ENCODE measurements at regions not wholly inside any gene's neighbourhood (a gene's known extent, or its start where the extent isn't known, plus 50 kb on each side); places are given as distances from the start of the nearest gene placed in this dataset.
"Not testable (repeated sequence)": the region's sequence is repeated elsewhere in the genome, so short reads cannot be mapped to it uniquely, and the experiment has no call there.

GRCh38 chr4:159829184-159829583, 726.3 kb downstream of the RAPGEF2 start:
- no peak for DNase-seq (ENCODE audit: low spot score)

GRCh38 chr4:159837071-159837470, 734.2 kb downstream of the RAPGEF2 start:
- peak; percentile 22 for DNase-seq (ENCODE audit: low spot score)

GRCh38 chr4:159855731-159856130, 752.9 kb downstream of the RAPGEF2 start:
- DNase-seq (ENCODE audit: low spot score) = no peak

DNA sequence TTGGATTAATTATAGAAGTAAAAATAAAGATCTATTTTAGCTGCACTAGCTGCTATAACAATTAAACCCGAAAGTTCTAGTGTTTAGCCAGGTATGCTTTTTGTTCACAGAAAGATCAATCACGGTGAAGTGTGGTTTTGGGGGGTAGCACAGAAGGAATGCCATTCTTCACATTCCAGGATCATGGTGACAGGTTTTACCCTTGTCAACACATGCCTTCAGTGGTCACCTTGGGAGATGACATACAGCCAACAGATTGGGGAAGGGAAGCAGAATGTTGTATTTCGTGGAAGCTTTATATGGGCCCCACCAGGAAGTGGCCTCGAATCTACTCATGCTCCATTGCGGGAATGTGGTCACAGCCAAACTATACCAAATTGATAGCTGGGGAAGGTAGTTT, 753.6 kb downstream of the RAPGEF2 start:
- DNase-seq (ENCODE audit: low spot score) = no peak

DNA sequence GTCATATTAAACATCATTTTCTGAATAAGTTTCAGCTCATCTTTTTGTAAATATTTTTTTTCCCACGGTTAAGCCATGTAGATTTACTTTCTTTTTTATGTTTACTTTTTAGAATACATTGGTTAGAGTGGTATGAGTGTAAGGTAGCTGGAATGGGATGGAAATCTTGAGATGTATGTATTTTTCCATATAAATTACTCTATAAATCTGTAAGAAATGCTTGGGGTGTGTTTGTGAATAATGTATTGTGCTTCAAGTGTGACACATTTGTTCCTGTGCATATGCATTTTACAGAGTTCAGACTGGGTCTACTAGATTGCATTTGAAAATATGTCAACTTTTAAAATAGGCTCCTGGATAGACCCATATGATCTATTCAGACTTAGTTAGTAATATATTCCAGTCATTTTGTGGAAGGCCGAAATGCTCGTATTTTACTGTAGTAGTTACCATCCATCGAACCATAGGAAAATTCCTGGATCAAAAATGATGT, 756.8 kb downstream of the RAPGEF2 start:
- no peak for DNase-seq (ENCODE audit: low spot score)

DNA sequence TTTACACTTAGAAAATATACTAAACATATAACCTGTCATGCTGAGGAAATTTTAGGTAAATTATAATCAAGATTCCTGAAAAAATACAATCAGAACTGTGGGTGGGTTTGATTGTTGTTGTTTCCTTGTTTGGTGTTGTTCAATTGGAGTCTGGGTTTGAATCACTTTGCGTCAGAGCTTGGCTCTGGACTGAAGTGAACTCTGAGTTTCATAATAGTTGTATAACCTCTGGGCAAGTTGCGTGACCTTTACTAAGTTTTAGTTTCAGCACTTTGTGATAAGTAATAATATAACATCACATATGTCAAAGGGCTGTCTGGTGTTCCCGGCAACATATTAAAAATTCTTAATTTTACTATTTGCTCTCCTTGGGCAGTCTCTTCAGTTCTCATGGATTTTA, 758.1 kb downstream of the RAPGEF2 start:
- no peak for DNase-seq (ENCODE audit: low spot score)

- DNase-seq (ENCODE audit: low spot score) = no peak
These were observed 761.5 kb downstream of the RAPGEF2 start for GRCh38 chr4:159864337-159864736.

- no peak for DNase-seq (ENCODE audit: low spot score)
These were observed 764.8 kb downstream of the RAPGEF2 start for GRCh38 chr4:159867673-159868072.

GRCh38 chr4:159868936-159869335, 766.1 kb downstream of the RAPGEF2 start:
- not testable (repeated sequence) for DNase-seq (ENCODE audit: low spot score)

- DNase-seq (ENCODE audit: low spot score) = no peak
These were observed 768.3 kb downstream of the RAPGEF2 start for GRCh38 chr4:159871141-159871540.

GRCh38 chr4:159881158-159881557, 778.3 kb downstream of the RAPGEF2 start:
- DNase-seq (ENCODE audit: low spot score) = no peak

DNA sequence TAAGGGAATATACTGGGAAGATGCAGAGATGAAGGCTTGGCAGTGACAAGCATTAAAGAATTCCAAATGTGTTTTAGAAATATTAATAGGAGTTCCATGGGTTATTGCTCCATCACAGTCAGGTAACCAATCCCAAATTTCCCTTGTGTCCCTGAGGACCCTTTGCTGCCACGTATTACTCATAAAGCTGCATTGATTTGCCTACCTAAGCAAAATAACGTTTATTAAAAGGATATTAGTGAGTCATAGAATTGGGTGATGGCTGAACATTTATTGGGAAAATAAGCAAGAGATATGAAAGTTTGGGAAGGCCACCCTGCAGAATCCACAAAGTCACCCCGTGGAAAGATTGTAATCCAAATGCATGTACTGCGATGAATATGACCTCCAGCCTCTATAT, 782.1 kb downstream of the RAPGEF2 start:
- DNase-seq (ENCODE audit: low spot score) = no peak

GRCh38 chr4:159899596-159899995, 796.7 kb downstream of the RAPGEF2 start:
- DNase-seq (ENCODE audit: low spot score) = no peak

DNA sequence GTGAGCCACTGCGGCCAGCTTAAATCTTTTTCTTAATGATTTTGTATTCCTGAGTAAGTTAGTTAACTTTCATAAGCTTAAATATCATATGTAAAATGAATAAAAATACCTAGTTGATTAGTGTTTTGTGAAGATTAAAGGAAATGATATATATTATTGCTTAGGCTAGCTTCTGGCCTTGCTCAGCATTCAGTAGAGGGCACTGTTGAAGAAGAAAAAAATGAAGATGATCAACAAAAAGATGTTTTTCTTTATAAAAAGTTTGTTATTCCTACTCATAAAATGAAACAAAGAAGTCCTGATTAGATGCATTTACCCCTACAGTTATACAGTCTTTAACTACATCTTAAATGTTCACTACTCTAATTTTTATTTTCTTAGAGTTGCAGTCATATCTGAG, 797.7 kb downstream of the RAPGEF2 start:
- DNase-seq (ENCODE audit: low spot score) = no peak

GRCh38 chr4:159902648-159903047, 799.8 kb downstream of the RAPGEF2 start:
- no peak for DNase-seq (ENCODE audit: low spot score)

- no peak for DNase-seq (ENCODE audit: low spot score)
These were observed 802.0 kb downstream of the RAPGEF2 start for GRCh38 chr4:159904906-159905305.

GRCh38 chr4:159906051-159906450, 803.2 kb downstream of the RAPGEF2 start:
- no peak for DNase-seq (ENCODE audit: low spot score)

GRCh38 chr4:159906517-159906916, 803.6 kb downstream of the RAPGEF2 start:
- DNase-seq (ENCODE audit: low spot score) = no peak

DNA sequence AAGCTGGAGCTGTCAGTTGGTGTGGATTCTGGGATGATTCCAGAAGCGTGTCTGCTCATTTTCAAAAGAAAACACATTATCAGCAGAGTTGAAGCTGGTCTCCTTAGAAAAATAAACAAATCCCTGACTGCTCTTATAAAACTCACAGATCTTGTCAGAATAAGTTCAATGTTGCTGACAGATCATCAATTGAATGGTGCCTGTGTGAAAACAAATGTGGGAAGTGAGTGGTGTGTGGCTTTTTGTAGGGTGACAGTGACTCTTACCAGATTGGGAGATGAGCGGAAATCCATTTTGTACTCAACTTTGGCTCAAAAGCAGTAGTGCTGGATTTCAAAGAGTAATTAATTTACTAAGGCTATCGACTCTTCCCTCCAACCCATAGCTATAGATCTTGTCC, 807.8 kb downstream of the RAPGEF2 start:
- DNase-seq (ENCODE audit: low spot score) = no peak

GRCh38 chr4:159922119-159922518, 819.2 kb downstream of the RAPGEF2 start:
- DNase-seq (ENCODE audit: low spot score) = no peak

DNA sequence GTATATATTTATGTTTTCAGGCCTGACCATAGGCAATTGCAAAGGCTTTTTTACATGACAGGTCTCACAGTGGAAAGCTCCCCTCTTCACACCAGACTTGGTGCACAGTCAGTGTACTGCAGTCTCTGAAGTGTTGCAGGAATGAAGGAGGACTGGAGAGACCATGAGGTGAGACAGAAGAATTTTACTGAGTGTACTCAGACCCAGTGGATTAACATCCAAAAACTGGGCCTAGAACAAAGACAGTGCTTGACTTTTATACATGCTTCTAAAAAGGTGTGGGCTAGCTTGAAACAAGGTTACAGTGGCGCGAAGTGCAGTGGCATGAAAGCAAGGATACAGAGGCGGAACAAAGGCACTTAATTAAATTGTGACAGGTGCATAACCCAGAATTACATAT, 822.9 kb downstream of the RAPGEF2 start:
- no peak for DNase-seq (ENCODE audit: low spot score)

DNA sequence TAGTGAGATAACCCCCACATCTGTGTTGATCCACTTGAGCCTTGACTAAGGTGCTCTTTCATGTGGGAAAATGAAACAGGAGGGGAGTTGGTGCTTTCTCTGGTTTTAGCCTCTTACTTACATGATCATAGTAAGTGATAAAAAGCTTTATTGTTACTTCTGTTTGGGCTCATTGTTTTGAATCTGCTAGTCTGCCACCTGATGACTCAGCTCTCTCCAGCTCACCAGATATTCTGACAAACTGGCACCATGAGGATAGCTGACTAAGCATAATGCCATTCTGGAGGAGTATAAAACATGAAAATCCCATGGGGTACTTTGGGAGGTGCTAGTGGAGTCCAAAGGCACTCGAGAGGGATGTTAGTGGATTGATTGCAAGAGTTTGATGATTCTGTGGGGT, 824.0 kb downstream of the RAPGEF2 start:
- DNase-seq (ENCODE audit: low spot score) = no peak

GRCh38 chr4:159927781-159928180, 824.9 kb downstream of the RAPGEF2 start:
- DNase-seq (ENCODE audit: low spot score) = no peak

- DNase-seq (ENCODE audit: low spot score) = not testable (repeated sequence)
These were observed 831.7 kb downstream of the RAPGEF2 start for GRCh38 chr4:159934602-159935001.

- no peak for DNase-seq (ENCODE audit: low spot score)
These were observed 834.7 kb downstream of the RAPGEF2 start for GRCh38 chr4:159937595-159937994.

All from putamen (tissue), 1 donor.